ENCODE measurements at regions not wholly inside any gene's neighbourhood (a gene's known extent, or its start where the extent isn't known, plus 50 kb on each side); places are given as distances from the start of the nearest gene placed in this dataset.

- TF ChIP-seq, protein P1, sequence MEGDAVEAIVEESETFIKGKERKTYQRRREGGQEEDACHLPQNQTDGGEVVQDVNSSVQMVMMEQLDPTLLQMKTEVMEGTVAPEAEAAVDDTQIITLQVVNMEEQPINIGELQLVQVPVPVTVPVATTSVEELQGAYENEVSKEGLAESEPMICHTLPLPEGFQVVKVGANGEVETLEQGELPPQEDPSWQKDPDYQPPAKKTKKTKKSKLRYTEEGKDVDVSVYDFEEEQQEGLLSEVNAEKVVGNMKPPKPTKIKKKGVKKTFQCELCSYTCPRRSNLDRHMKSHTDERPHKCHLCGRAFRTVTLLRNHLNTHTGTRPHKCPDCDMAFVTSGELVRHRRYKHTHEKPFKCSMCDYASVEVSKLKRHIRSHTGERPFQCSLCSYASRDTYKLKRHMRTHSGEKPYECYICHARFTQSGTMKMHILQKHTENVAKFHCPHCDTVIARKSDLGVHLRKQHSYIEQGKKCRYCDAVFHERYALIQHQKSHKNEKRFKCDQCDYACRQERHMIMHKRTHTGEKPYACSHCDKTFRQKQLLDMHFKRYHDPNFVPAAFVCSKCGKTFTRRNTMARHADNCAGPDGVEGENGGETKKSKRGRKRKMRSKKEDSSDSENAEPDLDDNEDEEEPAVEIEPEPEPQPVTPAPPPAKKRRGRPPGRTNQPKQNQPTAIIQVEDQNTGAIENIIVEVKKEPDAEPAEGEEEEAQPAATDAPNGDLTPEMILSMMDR (IDR thresholded peaks at IDR 0.05): no peak
- TF ChIP-seq POLR2AphosphoS5 (IDR thresholded peaks at IDR 0.05) (no peak), POLR2A (IDR thresholded peaks at IDR 0.05) (no peak)
These were observed 304.0 kb downstream of the LPIN1 start for GRCh38 chr2:12050396-12050795.
